GM21576 (cell line): ENCODE measurements at regions not wholly inside any gene's neighbourhood (a gene's known extent, or its start where the extent isn't known, plus 50 kb on each side); places are given as distances from the start of the nearest gene placed in this dataset.

Experiments used
- ATAC-seq: cut with Tn5 transposase; IDR thresholded peaks from one replicate; pipeline ENCODE4 v1.9.1; 2021; ENCODE audit warnings: mild to moderate bottlenecking, moderate library complexity; ENCODE audit not compliant: unreplicated experiment

- no peak for ATAC-seq
These were observed 281.0 kb upstream of the ZNF462 start for GRCh38 chr9:106581973-106582372.

DNA sequence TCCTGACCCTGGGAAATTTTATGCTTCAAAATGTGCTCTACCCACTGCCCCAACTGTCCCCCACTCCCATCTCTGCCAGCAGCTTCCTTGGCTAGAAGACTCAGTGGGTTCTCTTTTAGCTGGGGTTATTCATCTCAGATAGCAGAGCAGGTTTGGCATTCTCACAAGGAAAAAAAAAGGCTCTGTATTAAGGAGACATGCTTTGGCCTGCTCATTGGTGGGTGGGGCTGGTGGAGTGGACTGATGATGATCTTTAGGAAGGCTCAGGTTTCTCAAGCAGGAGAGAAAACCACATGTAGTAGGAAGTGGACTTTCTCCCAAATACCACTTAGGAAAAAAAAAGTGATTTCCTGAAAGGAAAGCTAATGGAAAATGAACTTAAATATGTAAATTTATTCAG lies 279.2 kb upstream of the ZNF462 start:
- ATAC-seq = no peak

GRCh38 chr9:106587042-106587441 lies 275.9 kb upstream of the ZNF462 start:
- no peak for ATAC-seq

DNA sequence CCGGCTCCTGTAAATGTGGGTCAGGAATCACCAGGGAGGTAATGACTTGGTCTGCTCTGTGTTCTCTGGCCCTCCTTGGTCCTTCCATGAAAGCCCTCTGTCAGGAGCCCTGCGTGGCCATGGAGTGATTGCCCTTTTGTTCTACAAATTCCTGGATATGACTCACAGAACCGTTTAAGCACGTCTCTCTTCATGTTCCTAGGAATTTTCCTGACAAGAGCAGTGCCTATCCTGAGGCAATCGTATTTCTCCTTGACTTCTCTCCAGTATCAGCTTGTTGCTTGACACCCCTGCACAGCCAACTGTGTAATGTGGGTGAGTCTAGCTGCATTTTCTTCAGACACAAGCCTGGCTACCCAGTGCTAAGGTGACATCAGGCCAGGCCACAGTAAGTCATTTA lies 274.3 kb upstream of the ZNF462 start:
- ATAC-seq = no peak

GRCh38 chr9:106590759-106591505 lies 272.0 kb upstream of the ZNF462 start:
- ATAC-seq = no peak

- ATAC-seq = no peak
These were observed 269.8 kb upstream of the ZNF462 start for GRCh38 chr9:106593201-106593600.

DNA sequence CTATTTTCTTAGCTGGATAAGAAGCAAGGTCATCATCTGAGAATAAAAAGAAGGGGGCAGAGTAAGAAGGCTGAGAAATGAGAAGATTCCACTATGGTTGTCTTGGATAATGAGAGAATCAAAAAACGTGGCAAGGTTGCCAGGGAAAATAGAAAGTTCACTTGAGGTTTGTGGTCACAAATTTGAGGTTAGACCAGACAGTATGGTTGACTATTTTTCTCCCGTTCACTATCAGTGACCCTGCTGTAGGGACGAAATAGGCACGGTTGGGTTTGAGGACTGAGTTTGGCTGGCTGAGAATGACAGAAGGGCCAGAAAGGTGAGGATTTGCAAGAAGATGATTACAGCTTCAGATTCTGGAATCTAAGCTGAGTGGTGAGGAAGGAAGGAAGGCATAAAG lies 266.0 kb upstream of the ZNF462 start:
- ATAC-seq = no peak

- ATAC-seq = no peak
These were observed 261.9 kb upstream of the ZNF462 start for GRCh38 chr9:106600955-106601560.

- ATAC-seq = no peak
These were observed 260.6 kb upstream of the ZNF462 start for GRCh38 chr9:106602344-106602743.

- no peak for ATAC-seq
These were observed 249.7 kb upstream of the ZNF462 start for GRCh38 chr9:106613250-106613737.

- ATAC-seq = no peak
These were observed 247.7 kb upstream of the ZNF462 start for GRCh38 chr9:106615118-106615889.

DNA sequence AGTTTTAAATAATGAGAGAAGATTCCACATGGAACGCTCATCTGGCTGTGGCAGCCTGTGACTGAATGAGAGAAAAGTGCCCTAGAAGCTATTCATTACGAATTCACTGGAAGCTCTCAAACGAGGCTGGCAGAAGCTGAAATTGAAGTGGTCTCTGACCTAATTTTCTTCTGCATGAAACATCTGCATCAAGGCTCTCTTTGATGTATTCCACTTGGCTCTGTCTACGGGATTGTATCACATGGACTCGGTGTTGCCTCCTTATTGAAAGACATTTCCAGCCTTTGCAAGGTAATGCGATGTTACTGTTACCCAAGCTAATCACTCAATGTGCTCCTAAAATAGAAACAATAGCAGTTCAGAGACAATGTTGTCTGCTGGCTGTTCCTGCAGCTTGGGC lies 246.9 kb upstream of the ZNF462 start:
- ATAC-seq = no peak

- ATAC-seq = no peak
These were observed 246.1 kb upstream of the ZNF462 start for GRCh38 chr9:106616851-106617345.

- no peak for ATAC-seq
These were observed 243.8 kb upstream of the ZNF462 start for GRCh38 chr9:106619211-106619610.

DNA sequence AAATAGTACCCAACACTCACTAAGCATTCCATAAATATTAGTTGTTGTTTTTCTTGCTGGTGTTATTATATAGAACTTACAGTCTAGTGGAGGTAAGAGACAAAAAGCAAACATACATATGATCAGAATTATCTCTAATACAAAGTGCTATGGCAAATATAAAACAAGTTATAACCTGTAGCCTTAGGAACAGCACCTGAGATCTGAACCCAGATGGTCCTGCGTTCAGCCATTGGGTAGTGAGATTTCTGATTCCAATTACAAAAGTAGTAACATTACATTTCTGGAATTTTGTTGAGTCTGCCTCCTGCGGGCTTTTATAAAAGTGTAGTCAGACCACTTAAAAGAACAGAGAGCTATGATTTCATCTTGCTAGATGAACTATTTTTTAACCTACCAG lies 242.9 kb upstream of the ZNF462 start:
- ATAC-seq = no peak

GRCh38 chr9:106620866-106621265 lies 242.1 kb upstream of the ZNF462 start:
- ATAC-seq = no peak

DNA sequence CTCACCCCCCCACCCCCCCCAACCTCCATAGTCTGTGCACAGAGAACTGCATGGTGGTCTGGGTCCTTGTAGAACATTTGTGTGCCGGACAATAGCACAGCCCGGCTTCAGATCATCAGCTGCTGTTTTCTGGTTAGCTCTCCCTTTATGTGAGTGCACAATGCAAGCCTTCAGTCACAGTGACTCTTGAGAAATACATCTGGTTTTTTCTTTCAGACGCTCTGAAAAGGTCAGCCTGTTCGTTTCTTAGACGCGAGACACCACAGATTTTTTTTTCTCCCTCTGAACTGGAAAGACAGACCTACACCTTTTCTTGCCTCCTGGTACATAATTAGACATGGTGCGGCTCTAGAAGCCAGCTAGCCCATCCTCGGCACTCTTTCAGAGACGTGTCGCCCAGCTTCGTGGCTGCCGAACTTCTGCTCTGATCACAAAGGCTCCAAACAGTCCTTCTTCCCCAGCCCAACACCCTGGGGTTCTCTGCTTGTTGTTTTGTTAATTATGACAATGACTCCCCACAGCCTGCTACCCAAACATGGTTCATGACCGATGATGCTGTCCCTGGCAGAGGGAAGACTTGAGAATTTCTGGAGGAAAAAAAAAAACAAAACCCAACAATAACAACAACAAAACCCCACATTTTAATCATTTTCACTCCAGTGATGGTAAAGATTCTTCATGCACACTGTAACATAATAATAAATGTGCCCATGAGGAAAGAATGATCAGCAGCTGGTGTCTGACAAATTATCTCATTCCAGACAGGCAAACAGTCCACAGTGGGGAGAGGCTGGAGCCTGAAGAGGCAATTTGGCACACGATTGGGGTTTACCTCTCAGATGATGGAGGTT lies 241.4 kb upstream of the ZNF462 start:
- ATAC-seq = no peak

DNA sequence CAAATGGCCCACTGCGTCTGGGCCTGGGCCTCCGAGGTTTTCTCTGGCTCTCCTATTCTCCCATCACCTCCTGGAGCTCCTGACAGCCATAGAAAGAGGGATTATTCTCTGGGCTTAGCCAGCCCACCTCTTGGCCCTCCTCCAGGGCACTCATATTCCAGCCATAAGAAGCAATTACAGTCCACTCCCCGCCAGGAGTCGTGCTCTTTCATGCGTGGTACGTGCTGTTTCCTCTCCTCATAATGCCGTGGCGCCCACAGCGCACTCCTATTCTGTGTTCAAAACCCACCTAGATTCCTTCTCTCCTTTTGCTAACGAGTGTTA lies 240.8 kb upstream of the ZNF462 start:
- ATAC-seq = no peak

GRCh38 chr9:106623558-106623957 lies 239.4 kb upstream of the ZNF462 start:
- ATAC-seq = no peak

GRCh38 chr9:106625259-106625789 lies 237.6 kb upstream of the ZNF462 start:
- ATAC-seq = no peak

DNA sequence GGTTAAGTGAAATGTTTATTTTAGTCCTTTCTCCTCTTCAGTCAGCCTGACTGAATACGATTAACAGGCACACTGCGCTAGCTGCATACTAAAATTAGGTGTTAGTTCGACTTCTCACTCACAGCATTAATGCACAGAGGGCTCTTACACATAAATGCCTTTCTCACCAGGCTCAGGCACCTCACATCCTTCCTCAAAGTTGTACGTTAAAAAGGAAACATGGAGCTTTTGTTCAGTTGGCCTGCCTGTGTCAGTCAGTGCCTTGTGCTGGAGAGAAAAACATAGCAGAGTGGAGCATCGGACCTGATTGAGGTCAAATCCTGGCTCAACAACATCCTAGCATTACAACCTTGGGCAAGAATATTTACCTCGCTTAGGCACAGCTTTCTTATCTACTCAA lies 236.0 kb upstream of the ZNF462 start:
- no peak for ATAC-seq
